ENCODE measurements at regions not wholly inside any gene's neighbourhood (a gene's known extent, or its start where the extent isn't known, plus 50 kb on each side); places are given as distances from the start of the nearest gene placed in this dataset.

DNA sequence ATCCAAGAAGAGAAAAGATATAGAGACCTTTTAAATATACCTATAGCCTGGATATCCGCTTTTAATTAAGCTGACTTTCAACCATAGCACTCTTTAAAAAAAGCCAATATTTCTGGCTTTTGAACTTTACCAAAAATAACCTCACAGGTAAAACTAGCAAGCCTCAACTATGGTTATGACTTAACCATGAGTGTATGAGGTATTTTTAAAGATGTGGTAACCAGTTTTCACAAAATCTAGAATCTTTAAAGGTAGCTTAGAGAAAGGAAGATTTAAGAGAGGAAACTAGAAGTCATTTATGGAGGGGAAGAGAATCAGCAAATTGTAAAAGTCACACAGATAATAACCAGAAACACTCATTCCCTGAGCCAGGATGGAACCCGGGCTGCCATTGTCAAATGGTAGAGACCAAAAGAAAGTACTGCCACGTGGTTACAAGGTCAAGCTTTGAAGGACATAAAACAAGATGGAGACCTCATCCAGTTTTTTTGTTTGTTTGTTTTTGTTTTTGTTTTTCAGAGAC, 288.4 kb upstream of the RGS18 start:
- no peaks in the 10 kb centered on the region for H3K9me3 ChIP-seq (replicated peaks; ENCODE audit: low read length)
- H3K4me3 ChIP-seq (ENCODE audit: low read length), result no peak overlapping the region

DNA sequence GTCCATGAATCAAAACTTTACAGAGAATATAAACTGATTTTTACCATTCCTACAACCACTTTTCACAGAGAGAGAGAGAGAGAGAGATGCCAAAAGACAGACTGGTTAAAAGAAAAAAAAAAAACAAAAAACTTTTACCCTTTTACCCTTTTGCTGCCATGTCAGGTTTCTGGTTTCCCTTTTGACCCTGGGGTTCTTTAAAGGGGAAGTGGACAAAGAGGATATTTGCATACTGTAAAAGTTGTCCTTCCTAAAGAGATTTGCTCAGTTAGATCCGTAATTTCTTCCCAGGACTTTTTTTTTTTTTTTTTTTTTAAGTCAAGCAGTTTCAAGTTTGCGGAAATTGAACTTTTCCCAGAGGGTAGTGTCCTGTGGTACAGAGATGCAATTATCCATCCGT, 287.8 kb upstream of the RGS18 start:
- Histone ChIP-seq H3K9ac (ENCODE audit: low read depth, low read length) (no peak overlapping the region), H3K27me3 (ENCODE audit: control insufficient read depth, insufficient read depth, low read length) (no peaks in the 10 kb centered on the region), H3K4me1 (ENCODE audit: control insufficient read depth, insufficient read depth, low read length) (no peaks in the 10 kb centered on the region), H3K9me3 (replicated peaks; ENCODE audit: low read length) (no peaks in the 10 kb centered on the region), H3K4me2 (ENCODE audit: low read length) (no peak overlapping the region), H3K36me3 (ENCODE audit: insufficient read depth, low read length) (no peaks in the 10 kb centered on the region), H3K4me3 (ENCODE audit: low read length) (no peak overlapping the region)

More for the DNA sequence above, 288.4 kb upstream of the RGS18 start:
- no peak overlapping the region for H3K4me2 ChIP-seq (ENCODE audit: low read length)
- no peaks in the 10 kb centered on the region for H3K36me3 ChIP-seq (ENCODE audit: insufficient read depth, low read length)
- no peak overlapping the region for H3K9ac ChIP-seq (ENCODE audit: low read depth, low read length)
- H3K27me3 ChIP-seq (ENCODE audit: control insufficient read depth, insufficient read depth, low read length), result no peaks in the 10 kb centered on the region
- H3K4me1 ChIP-seq (ENCODE audit: control insufficient read depth, insufficient read depth, low read length), result no peaks in the 10 kb centered on the region

DNA sequence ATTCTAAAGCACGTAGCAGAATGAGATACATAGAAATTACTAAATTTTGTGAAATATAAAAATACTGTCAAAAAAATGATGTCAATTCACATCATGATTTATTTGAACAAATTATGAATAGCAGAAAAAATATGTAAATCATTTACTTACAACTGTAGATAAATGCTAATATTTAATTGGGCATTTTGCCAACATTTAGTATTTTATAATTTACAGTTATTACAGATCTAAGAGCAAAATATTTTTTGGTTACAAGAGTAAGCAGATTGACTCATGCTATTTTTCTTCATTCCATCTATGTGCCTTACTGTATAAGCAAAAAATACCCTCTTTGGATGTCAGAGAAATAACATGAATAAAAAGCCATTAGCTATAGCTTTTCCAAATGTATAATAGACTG, 282.3 kb upstream of the RGS18 start:
- H3K4me3 ChIP-seq (ENCODE audit: low read length), result no peak overlapping the region
- H3K36me3 ChIP-seq (ENCODE audit: insufficient read depth, low read length), result no peaks in the 10 kb centered on the region
- H3K27me3 ChIP-seq (ENCODE audit: control insufficient read depth, insufficient read depth, low read length), result no peaks in the 10 kb centered on the region
- no peaks in the 10 kb centered on the region for H3K9me3 ChIP-seq (replicated peaks; ENCODE audit: low read length)
- H3K4me1 ChIP-seq (ENCODE audit: control insufficient read depth, insufficient read depth, low read length), result no peaks in the 10 kb centered on the region
- no peak overlapping the region for H3K4me2 ChIP-seq (ENCODE audit: low read length)
- H3K9ac ChIP-seq (ENCODE audit: low read depth, low read length), result no peak overlapping the region

DNA sequence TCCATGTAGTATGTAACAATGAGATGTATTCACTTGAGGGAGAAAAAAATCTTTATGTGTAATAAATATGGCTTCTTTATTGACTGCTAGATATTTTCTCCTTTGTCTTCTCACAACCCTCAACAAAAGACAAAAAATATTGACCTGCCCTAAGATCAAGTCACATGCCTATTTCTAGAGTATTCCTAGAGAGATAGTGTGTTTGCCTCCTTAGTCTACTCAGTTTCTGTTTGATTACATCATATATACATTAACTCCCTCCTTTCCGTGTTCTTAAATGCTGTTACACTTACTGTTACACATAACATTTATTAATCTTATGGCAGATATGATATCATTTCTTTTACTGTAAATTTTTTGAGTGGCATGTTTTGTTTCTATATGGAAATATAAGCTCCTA, 281.6 kb upstream of the RGS18 start:
- H3K4me3 ChIP-seq (ENCODE audit: low read length), result no peak overlapping the region
- H3K27me3 ChIP-seq (ENCODE audit: control insufficient read depth, insufficient read depth, low read length), result no peaks in the 10 kb centered on the region
- no peak overlapping the region for H3K4me2 ChIP-seq (ENCODE audit: low read length)
- H3K9me3 ChIP-seq (replicated peaks; ENCODE audit: low read length), result no peaks in the 10 kb centered on the region
- no peaks in the 10 kb centered on the region for H3K36me3 ChIP-seq (ENCODE audit: insufficient read depth, low read length)
- H3K4me1 ChIP-seq (ENCODE audit: control insufficient read depth, insufficient read depth, low read length), result no peaks in the 10 kb centered on the region
- H3K9ac ChIP-seq (ENCODE audit: low read depth, low read length), result no peak overlapping the region

DNA sequence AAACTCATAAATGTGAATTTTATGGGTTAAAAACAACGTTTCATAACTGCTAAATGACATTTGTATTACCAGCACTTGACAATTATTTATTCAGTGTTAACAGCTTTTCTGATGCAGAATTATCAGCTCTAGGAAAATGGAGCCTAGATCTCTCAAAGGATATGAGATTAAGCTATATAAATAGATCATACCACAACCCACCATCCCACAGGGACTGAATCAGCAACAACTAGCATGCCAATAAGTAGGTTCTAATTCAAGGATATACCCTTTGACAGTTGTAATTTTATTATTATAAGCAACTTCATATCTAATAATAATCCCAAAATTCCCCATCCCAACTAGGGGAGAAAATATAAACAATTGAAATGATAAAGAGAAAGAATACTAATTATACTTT, 275.4 kb upstream of the RGS18 start:
- H3K9me3 ChIP-seq (replicated peaks; ENCODE audit: low read length), result no peaks in the 10 kb centered on the region
- no peaks in the 10 kb centered on the region for H3K27me3 ChIP-seq (ENCODE audit: control insufficient read depth, insufficient read depth, low read length)
- no peak overlapping the region for H3K4me3 ChIP-seq (ENCODE audit: low read length)
- H3K9ac ChIP-seq (ENCODE audit: low read depth, low read length), result no peak overlapping the region
- H3K4me1 ChIP-seq (ENCODE audit: control insufficient read depth, insufficient read depth, low read length), result no peaks in the 10 kb centered on the region
- H3K4me2 ChIP-seq (ENCODE audit: low read length), result no peak overlapping the region
- H3K36me3 ChIP-seq (ENCODE audit: insufficient read depth, low read length), result no peaks in the 10 kb centered on the region

DNA sequence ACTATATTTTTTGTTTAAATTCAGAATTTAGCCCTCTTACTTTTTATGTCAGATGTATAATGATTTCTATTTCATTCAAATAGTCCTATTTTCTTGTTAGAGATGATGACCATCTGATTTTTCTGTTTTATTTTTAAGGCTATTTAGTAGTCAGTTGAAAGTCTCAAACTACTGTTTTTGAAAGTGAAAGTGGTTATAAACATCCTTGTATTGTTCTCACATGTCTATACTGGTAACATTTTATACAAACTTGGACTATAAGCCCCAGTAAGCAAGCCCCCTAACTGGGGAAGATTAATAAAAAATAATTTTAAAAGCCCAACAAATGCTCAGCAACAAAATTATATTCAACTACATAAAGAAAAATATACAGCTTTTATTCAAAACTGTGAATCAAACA, 271.3 kb upstream of the RGS18 start:
- Histone ChIP-seq H3K4me1 (ENCODE audit: control insufficient read depth, insufficient read depth, low read length) (peaks cover 6% of the 10 kb centered on the region), H3K9me3 (replicated peaks; ENCODE audit: low read length) (no peaks in the 10 kb centered on the region), H3K4me2 (ENCODE audit: low read length) (peak overlapping the region; percentile 36), H3K27me3 (ENCODE audit: control insufficient read depth, insufficient read depth, low read length) (no peaks in the 10 kb centered on the region), H3K4me3 (ENCODE audit: low read length) (no peak overlapping the region), H3K9ac (ENCODE audit: low read depth, low read length) (no peak overlapping the region), H3K36me3 (ENCODE audit: insufficient read depth, low read length) (no peaks in the 10 kb centered on the region)

DNA sequence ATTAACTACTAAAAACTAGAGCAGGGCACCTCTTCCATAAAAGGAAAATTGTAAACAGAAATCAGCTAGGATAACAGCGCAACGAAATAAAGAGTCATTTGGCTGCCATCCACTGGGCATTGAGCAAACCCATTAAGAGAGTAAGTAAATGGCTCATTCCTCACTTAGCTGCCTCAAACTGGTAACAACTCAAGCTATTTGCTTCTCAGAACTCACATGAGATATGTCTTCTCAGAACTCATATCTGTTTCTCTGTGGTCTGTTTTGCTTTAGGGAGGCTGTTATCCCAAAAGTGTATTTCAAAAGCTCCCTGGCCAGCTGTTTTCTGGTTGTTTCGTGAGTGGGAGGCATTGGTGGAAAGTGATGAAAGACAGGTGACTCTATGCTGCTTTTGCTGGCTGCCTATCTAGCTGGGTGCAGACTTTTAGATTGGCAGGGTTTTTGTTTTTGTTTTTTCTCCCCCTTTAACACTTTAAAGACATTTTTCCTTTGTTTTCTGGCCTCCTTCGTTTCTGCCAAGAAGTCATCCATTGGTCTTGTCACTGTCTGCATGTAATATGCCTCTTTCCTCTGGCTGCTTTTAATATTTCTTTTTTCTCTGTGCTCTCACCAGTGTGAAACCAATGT, 269.2 kb upstream of the RGS18 start:
- Histone ChIP-seq H3K27me3 (ENCODE audit: control insufficient read depth, insufficient read depth, low read length) (no peaks in the 10 kb centered on the region), H3K4me1 (ENCODE audit: control insufficient read depth, insufficient read depth, low read length) (peaks cover 6% of the 10 kb centered on the region), H3K9ac (ENCODE audit: low read depth, low read length) (no peak overlapping the region), H3K9me3 (replicated peaks; ENCODE audit: low read length) (no peaks in the 10 kb centered on the region), H3K4me3 (ENCODE audit: low read length) (no peak overlapping the region), H3K36me3 (ENCODE audit: insufficient read depth, low read length) (no peaks in the 10 kb centered on the region), H3K4me2 (ENCODE audit: low read length) (no peak overlapping the region)

DNA sequence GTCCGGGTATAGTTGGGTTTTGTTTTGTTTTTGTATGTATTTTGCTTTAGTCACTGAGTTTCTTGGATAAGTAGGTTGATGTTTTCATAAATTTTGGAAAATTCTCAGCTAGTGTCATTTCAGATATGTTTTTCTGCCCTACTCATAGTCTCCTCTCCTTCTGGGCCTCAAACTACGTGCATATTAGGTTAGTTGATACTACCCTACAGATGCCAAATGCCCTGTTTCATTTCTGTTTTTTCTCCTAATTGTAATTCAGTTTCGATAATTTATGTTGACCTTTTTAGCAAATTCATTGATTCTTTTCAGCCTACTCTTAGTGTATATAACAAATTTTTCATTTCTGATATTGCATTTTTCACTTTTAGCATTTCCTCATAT, 268.6 kb upstream of the RGS18 start:
- Histone ChIP-seq H3K36me3 (ENCODE audit: insufficient read depth, low read length) (no peaks in the 10 kb centered on the region), H3K27me3 (ENCODE audit: control insufficient read depth, insufficient read depth, low read length) (no peaks in the 10 kb centered on the region), H3K4me2 (ENCODE audit: low read length) (no peak overlapping the region), H3K4me3 (ENCODE audit: low read length) (no peak overlapping the region), H3K9me3 (replicated peaks; ENCODE audit: low read length) (no peaks in the 10 kb centered on the region), H3K9ac (ENCODE audit: low read depth, low read length) (no peak overlapping the region), H3K4me1 (ENCODE audit: control insufficient read depth, insufficient read depth, low read length) (peaks cover 6% of the 10 kb centered on the region)

DNA sequence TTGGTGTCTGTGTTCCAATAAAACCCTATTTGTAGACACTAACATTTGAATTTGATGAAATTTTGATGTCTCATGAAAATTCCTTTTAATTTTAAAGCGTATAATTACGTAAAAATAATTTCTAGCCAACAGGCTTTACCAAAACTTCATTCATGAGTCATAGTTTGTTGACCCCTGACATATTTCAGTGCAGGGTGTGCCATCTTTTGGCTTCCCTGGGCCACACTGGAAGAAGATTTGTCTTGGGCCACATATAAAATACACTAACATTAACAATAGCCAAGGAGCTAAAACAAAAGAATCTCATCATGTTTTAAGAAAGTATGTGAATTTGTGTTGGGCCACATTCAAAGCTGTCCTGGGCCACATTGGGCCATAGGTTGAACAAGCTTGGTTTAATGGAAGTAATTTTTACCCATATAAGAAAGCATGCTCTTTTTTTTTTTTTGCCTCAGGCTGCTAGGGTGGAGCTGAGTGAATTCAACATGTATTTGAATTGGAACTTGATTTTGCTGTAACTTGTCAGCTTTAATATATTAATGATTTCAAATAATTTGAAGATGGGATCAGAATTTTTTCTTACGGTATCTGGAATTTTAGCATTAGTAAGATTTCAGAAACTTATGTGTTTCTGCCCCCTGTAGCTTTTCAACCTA, 267.7 kb upstream of the RGS18 start:
- Histone ChIP-seq H3K4me3 (ENCODE audit: low read length) (no peak overlapping the region), H3K27me3 (ENCODE audit: control insufficient read depth, insufficient read depth, low read length) (no peaks in the 10 kb centered on the region), H3K9ac (ENCODE audit: low read depth, low read length) (no peak overlapping the region), H3K9me3 (replicated peaks; ENCODE audit: low read length) (no peaks in the 10 kb centered on the region), H3K4me1 (ENCODE audit: control insufficient read depth, insufficient read depth, low read length) (peaks cover 6% of the 10 kb centered on the region), H3K4me2 (ENCODE audit: low read length) (no peak overlapping the region), H3K36me3 (ENCODE audit: insufficient read depth, low read length) (no peaks in the 10 kb centered on the region)

DNA sequence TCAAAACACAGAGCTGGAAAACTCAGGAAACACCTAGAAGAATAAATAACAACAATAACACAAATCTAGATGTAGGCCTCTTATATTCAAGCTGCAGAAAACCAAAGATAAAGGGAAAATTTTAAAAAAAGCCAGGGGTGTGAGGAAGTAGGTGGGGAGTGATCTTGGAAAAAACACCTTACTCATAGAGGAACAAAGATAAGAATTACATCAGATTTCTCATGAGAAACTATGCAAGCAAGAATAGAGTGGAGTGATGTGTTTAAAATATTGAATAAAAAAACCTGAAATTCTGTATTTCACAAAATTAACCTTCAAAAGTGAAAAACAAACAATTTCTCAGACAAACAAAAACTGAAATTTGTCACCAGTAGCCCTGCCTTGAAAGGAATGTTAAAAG, 265.5 kb upstream of the RGS18 start:
- H3K36me3 ChIP-seq (ENCODE audit: insufficient read depth, low read length), result no peaks in the 10 kb centered on the region
- H3K27me3 ChIP-seq (ENCODE audit: control insufficient read depth, insufficient read depth, low read length), result no peaks in the 10 kb centered on the region
- H3K4me1 ChIP-seq (ENCODE audit: control insufficient read depth, insufficient read depth, low read length), result peaks cover 6% of the 10 kb centered on the region
- H3K4me3 ChIP-seq (ENCODE audit: low read length), result no peak overlapping the region
- no peaks in the 10 kb centered on the region for H3K9me3 ChIP-seq (replicated peaks; ENCODE audit: low read length)
- H3K4me2 ChIP-seq (ENCODE audit: low read length), result no peak overlapping the region
- no peak overlapping the region for H3K9ac ChIP-seq (ENCODE audit: low read depth, low read length)

DNA sequence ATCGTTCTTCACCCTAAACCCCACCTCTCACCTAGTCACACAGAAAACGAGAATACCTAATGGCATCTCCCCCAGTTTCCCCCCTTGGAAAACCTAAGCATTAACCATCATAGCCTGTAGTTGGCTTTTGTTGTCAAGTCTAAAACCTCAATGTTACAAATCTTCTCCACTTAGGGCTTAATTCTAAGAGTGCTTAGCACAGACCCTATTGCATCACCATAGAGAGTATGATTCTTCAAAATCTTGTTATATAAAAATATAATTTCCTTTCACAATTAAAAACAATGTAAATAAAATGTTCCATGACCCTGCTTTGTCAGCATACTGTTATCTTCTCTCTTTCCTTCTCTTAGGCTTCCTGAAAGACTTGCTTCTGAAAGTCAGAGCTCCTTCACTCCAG, 263.2 kb upstream of the RGS18 start:
- Histone ChIP-seq H3K9ac (ENCODE audit: low read depth, low read length) (no peak overlapping the region), H3K27me3 (ENCODE audit: control insufficient read depth, insufficient read depth, low read length) (no peaks in the 10 kb centered on the region), H3K4me3 (ENCODE audit: low read length) (no peak overlapping the region), H3K36me3 (ENCODE audit: insufficient read depth, low read length) (no peaks in the 10 kb centered on the region), H3K9me3 (replicated peaks; ENCODE audit: low read length) (no peaks in the 10 kb centered on the region), H3K4me1 (ENCODE audit: control insufficient read depth, insufficient read depth, low read length) (no peaks in the 10 kb centered on the region), H3K4me2 (ENCODE audit: low read length) (no peak overlapping the region)

DNA sequence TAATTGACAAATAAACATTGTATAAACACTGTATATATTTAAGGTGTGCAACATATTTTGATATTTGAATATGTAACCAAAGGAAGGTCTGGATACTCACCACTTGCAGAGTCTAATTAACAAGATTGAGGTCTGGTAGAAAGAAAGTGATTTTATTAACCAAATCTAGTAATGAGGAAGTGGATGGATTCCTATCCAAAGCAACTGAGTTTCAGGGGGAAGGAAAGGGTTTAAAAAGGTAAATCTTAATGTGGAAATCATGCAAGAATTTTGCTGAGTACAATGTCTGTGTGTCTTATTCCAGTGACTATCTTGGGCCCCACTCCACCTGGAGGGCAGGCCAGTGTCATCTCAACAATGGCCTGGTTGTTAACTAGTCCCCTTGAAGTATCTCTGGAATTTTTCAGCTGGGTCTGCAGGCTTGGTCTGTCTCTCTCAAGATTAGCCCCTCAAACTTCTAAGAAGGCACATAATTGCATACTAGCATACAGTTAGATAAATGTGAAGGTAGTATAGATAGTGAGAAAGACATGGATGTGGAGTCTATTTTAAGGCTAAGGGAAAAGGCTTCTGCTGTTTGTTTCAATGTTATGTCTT, 262.7 kb upstream of the RGS18 start:
- no peak overlapping the region for H3K9ac ChIP-seq (ENCODE audit: low read depth, low read length)
- H3K4me2 ChIP-seq (ENCODE audit: low read length), result no peak overlapping the region
- no peaks in the 10 kb centered on the region for H3K27me3 ChIP-seq (ENCODE audit: control insufficient read depth, insufficient read depth, low read length)
- no peaks in the 10 kb centered on the region for H3K9me3 ChIP-seq (replicated peaks; ENCODE audit: low read length)
- no peaks in the 10 kb centered on the region for H3K36me3 ChIP-seq (ENCODE audit: insufficient read depth, low read length)
- no peak overlapping the region for H3K4me3 ChIP-seq (ENCODE audit: low read length)
- no peaks in the 10 kb centered on the region for H3K4me1 ChIP-seq (ENCODE audit: control insufficient read depth, insufficient read depth, low read length)

Measured in skeletal muscle satellite cell (primary cell).